ENCODE measurements at regions not wholly inside any gene's neighbourhood (a gene's known extent, or its start where the extent isn't known, plus 50 kb on each side); places are given as distances from the start of the nearest gene placed in this dataset.

- H3K27me3 Mint-ChIP-seq (ENCODE audit: low read depth in 3 of 3), result no peaks in the 10 kb centered on the region
- H3K36me3 Mint-ChIP-seq, result no peaks in the 10 kb centered on the region
- peaks cover 4 to 45% (median 22%) of the 10 kb centered on the region in 6 donors for H3K9me3 Mint-ChIP-seq
- H3K4me1 Mint-ChIP-seq, result no peaks in the 10 kb centered on the region
- no peak overlapping the region for H3K27ac Mint-ChIP-seq
- no peak overlapping the region for H3K4me3 Mint-ChIP-seq
- DNase-seq, result no peak
Observed at GRCh38 chr2:163474319-163474744, 261.5 kb downstream of the FIGN start.

- no peak for DNase-seq
- H3K27ac Mint-ChIP-seq, result no peak overlapping the region
- no peaks in the 10 kb centered on the region for H3K36me3 Mint-ChIP-seq
- no peaks in the 10 kb centered on the region for H3K27me3 Mint-ChIP-seq (ENCODE audit: low read depth in 3 of 3)
- peaks cover 4 to 25% (median 13%) of the 10 kb centered on the region in 6 donors for H3K9me3 Mint-ChIP-seq
- no peaks in the 10 kb centered on the region for H3K4me1 Mint-ChIP-seq
- H3K4me3 Mint-ChIP-seq, result no peak overlapping the region
Observed at GRCh38 chr2:163471947-163472346, 263.9 kb downstream of the FIGN start.

DNA sequence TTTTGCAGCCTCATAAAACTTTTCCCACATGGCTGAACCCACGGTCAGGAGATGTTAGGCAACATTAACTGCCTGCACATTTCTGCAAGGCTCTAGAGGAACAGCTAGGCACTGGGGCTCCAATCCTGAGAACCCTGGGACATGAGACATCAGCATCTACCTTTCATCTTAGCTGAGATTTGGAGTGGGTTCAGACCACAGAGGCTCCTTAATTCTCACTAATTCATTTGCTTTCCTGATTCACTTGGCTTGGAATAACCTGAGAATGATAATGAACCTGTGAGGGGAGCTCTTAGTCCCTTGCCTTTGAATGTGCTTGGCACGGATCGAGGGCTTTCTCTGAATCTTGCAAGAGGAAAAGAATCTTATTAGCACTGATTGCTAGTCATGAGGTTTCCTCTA, 266.2 kb downstream of the FIGN start:
- H3K4me1 Mint-ChIP-seq, result no peaks in the 10 kb centered on the region
- no peaks in the 10 kb centered on the region for H3K27me3 Mint-ChIP-seq (ENCODE audit: low read depth in 3 of 3)
- no peak overlapping the region for H3K27ac Mint-ChIP-seq
- H3K4me3 Mint-ChIP-seq, result no peak overlapping the region
- no peak for DNase-seq
- no peaks in the 10 kb centered on the region for H3K36me3 Mint-ChIP-seq
- peaks cover 4 to 27% (median 11%) of the 10 kb centered on the region in 6 donors for H3K9me3 Mint-ChIP-seq

DNA sequence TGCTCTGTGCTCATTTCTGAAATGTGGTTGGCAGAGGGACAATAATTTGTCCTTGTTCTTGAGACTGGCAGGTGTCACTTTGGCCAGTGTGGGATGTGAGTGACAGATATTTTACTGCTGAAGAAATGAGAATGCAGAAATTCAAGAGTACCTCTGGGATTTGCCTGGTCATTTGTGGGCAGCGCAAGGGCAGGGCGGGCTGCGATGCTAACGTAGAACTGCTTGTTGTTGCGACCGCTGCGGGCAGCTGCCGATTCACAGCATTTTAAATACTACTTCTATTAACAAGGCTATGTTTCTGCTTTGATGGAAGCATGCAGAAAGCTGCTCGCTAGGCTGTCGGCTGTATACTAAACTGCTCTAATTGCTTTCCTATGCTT, 268.6 kb downstream of the FIGN start:
- Mint-ChIP-seq H3K4me3 (no peak overlapping the region), H3K27ac (no peak overlapping the region), H3K9me3 (peaks cover 3 to 28% (median 10%) of the 10 kb centered on the region in 6 donors), H3K36me3 (no peaks in the 10 kb centered on the region), H3K27me3 (ENCODE audit: low read depth in 3 of 3) (no peaks in the 10 kb centered on the region), H3K4me1 (no peaks in the 10 kb centered on the region)
- no peak for DNase-seq

GRCh38 chr2:163466331-163467250, 269.2 kb downstream of the FIGN start:
- H3K4me1 Mint-ChIP-seq, result no peaks in the 10 kb centered on the region
- H3K27me3 Mint-ChIP-seq (ENCODE audit: low read depth in 3 of 3), result no peaks in the 10 kb centered on the region
- no peak overlapping the region for H3K27ac Mint-ChIP-seq
- DNase-seq, result no peak
- no peaks in the 10 kb centered on the region for H3K36me3 Mint-ChIP-seq
- no peak overlapping the region for H3K4me3 Mint-ChIP-seq
- peaks cover 3 to 28% (median 8%) of the 10 kb centered on the region in 6 donors for H3K9me3 Mint-ChIP-seq

GRCh38 chr2:163465440-163465839, 270.4 kb downstream of the FIGN start:
- H3K4me3 Mint-ChIP-seq, result no peak overlapping the region
- no peak for DNase-seq
- no peak overlapping the region for H3K27ac Mint-ChIP-seq
- H3K36me3 Mint-ChIP-seq, result no peaks in the 10 kb centered on the region
- no peaks in the 10 kb centered on the region for H3K4me1 Mint-ChIP-seq
- no peaks in the 10 kb centered on the region for H3K27me3 Mint-ChIP-seq (ENCODE audit: low read depth in 3 of 3)
- peaks cover 0 to 20% (median 8%) of the 10 kb centered on the region in 6 donors for H3K9me3 Mint-ChIP-seq

DNA sequence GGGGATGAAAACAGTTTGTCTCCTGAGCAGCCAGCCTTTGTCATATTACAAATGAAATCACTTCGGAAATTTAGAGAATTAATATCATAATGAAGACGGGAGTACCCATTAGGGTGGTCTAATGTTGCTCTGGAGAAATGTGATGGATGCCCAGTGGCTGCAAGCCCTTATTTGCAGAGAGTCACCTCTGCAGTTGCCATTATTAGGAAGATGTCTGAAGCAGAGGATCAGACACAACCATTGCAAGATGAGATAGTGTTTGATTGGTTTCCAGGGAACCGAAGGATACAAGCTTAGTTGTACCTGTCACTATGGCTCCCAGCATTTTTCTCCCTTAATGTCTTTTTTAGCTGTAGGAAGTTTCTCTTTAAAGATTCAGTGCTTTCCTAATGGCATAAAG, 272.4 kb downstream of the FIGN start:
- no peak for DNase-seq
- Mint-ChIP-seq H3K9me3 (peaks cover 0 to 18% (median 8%) of the 10 kb centered on the region in 6 donors), H3K36me3 (no peaks in the 10 kb centered on the region), H3K27ac (no peak overlapping the region), H3K4me1 (no peaks in the 10 kb centered on the region), H3K27me3 (ENCODE audit: low read depth in 3 of 3) (no peaks in the 10 kb centered on the region), H3K4me3 (no peak overlapping the region)

GRCh38 chr2:163462993-163463392, 272.8 kb downstream of the FIGN start:
- Mint-ChIP-seq H3K9me3 (peaks cover 0 to 18% (median 8%) of the 10 kb centered on the region in 6 donors), H3K36me3 (no peaks in the 10 kb centered on the region), H3K4me3 (no peak overlapping the region), H3K27me3 (ENCODE audit: low read depth in 3 of 3) (no peaks in the 10 kb centered on the region), H3K27ac (no peak overlapping the region), H3K4me1 (no peaks in the 10 kb centered on the region)
- DNase-seq, result no peak

DNA sequence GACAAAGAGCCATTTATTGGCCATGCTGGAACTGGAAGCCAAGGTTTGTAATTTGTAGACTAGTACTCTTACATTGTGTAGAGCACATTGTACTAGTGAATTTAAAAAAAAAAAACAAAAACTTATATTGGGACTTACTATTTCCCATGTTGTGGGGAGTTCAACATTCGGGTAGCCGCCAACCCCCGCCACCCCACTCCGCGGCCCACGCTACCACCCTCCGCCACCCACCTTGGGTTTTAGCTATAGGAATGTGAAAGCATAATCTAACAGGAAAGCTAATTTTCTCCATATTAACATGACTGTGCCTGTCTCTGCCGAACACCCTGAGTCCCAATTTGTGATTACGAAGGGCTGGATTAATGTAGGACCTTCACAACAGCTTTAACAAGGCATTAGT, 275.8 kb downstream of the FIGN start:
- no peak overlapping the region for H3K27ac Mint-ChIP-seq
- no peaks in the 10 kb centered on the region for H3K36me3 Mint-ChIP-seq
- no peak for DNase-seq
- H3K9me3 Mint-ChIP-seq, result peaks cover 0 to 16% (median 6%) of the 10 kb centered on the region in 6 donors
- no peak overlapping the region for H3K4me3 Mint-ChIP-seq
- no peaks in the 10 kb centered on the region for H3K27me3 Mint-ChIP-seq (ENCODE audit: low read depth in 3 of 3)
- no peaks in the 10 kb centered on the region for H3K4me1 Mint-ChIP-seq

DNA sequence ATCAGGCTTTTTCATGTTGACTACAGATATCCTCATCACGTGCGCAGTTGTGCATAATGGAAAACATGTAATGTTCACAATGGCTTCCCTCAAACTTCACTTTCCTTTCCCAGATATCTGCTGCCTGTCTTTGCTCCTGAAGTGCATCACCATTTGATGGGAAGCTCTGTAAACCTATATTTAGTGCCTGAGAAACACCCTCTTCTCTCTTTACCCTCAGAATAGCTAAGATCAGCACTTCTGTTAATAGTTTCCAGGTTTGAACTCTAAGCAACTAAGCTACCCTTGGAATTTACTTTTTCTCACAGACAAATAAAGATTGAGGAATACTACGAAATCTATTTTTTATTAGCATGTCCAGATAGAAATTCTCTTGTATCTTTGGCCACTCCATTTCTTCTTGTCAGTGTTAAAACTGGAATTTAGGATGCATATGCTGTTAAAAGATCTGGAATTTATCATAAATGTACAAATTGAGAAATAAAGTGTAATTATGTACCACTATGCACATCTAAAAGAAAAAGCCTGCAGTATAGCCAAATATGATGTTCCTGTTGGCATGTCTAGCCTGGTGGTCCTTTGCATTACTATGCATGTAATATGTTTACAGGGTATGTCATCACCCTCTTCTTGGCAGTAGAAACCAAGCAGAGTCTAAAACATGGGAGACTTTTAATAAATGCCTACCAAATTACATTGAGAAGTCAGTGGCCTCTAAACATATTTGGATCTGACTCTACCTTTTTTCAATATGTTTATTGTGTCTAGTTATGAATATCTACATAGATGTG, 278.7 kb downstream of the FIGN start:
- Mint-ChIP-seq H3K36me3 (no peaks in the 10 kb centered on the region), H3K27ac (no peak overlapping the region), H3K4me1 (no peaks in the 10 kb centered on the region), H3K4me3 (no peak overlapping the region), H3K9me3 (peaks cover 0 to 25% (median 5%) of the 10 kb centered on the region in 6 donors), H3K27me3 (ENCODE audit: low read depth in 3 of 3) (no peaks in the 10 kb centered on the region)
- DNase-seq, result no peak

DNA sequence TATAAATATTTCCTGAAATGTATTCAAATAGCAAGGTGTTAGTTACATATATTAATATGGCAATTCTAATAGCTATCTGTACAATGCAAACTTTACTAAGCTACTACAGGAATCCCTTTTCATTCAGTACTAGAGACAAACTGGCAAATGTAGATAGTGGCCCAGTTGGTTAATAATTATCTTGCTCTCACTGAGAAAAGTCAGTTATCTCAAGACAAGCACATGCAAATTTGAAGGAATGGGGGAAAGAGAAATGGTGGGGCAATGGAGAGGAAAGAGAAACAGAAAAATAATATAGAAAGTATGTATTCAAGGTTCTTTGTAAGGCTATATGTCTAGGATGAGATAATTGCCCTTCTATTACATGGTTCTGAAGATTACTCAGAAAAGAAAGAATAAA, 280.0 kb downstream of the FIGN start:
- peaks cover 0 to 26% (median 5%) of the 10 kb centered on the region in 6 donors for H3K9me3 Mint-ChIP-seq
- no peaks in the 10 kb centered on the region for H3K4me1 Mint-ChIP-seq
- H3K4me3 Mint-ChIP-seq, result no peak overlapping the region
- no peak overlapping the region for H3K27ac Mint-ChIP-seq
- H3K36me3 Mint-ChIP-seq, result no peaks in the 10 kb centered on the region
- H3K27me3 Mint-ChIP-seq (ENCODE audit: low read depth in 3 of 3), result no peaks in the 10 kb centered on the region
- no peak for DNase-seq

DNA sequence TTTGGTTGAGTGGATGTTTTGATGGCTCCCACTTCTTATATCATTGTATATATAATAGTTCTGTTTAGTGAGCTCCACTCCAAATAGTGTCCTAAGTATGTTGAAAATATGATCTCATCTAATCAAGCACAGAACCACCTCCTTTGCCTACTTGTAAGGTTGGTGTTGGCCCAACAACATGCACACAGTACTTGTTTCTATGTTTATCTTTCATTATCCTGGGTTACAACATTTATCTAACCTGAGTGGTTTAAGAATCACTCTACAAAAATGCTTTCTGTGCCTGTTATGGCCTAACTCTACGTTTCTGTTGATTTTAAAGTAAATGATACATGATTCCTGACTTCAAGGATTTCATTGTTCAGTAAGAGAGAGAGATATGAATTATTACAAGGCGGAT, 281.9 kb downstream of the FIGN start:
- Mint-ChIP-seq H3K27me3 (ENCODE audit: low read depth in 3 of 3) (no peaks in the 10 kb centered on the region), H3K4me3 (no peak overlapping the region), H3K36me3 (no peaks in the 10 kb centered on the region), H3K27ac (no peak overlapping the region), H3K4me1 (no peaks in the 10 kb centered on the region), H3K9me3 (peaks cover 0 to 32% (median 14%) of the 10 kb centered on the region in 6 donors)
- DNase-seq, result no peak

DNA sequence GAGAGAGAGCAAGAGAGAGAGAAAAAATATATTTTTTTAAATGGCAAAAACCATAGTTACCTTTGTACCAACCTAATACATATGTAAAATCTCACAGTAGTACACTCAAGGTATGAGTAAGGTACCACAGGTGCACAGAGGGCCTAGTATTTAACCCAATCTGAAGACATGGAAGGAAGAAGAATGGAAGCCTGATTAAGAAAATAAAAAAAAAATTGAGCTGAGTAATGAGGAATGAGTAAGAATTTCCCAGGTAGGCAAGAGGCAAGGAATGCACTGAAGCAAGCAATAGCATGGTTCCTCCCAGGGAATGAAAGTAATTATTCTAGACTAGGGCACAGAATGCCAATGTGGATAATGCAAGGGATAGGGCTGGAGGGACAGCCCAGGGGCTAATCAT, 294.2 kb downstream of the FIGN start:
- Mint-ChIP-seq H3K36me3 (no peaks in the 10 kb centered on the region), H3K27ac (no peak overlapping the region), H3K4me1 (no peaks in the 10 kb centered on the region), H3K9me3 (peaks cover 7 to 28% (median 13%) of the 10 kb centered on the region in 6 donors), H3K27me3 (ENCODE audit: low read depth in 3 of 3) (no peaks in the 10 kb centered on the region), H3K4me3 (no peak overlapping the region)
- DNase-seq, result no peak

DNA sequence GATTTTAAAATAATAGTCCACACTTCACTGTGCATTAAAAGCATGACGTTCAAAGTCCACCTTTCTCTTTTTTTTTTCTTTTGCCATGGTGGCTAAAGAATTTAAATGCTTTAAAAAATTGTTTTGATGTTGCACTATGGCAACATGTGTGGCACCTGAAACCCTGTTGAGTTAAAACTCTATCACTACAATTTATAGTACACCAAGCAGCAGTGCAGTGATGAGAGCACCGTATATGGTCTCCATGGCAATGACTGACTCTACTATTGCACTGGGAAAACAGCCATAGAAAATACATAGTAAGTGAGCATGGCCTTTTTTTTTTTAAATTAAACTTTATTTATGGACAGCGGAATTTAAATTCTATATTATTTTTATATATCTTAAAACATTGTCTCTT, 298.8 kb downstream of the FIGN start:
- DNase-seq, result no peak
- H3K27me3 Mint-ChIP-seq (ENCODE audit: low read depth in 3 of 3), result no peaks in the 10 kb centered on the region
- no peak overlapping the region for H3K4me3 Mint-ChIP-seq
- peaks cover 7 to 21% (median 13%) of the 10 kb centered on the region in 6 donors for H3K9me3 Mint-ChIP-seq
- H3K27ac Mint-ChIP-seq, result no peak overlapping the region
- no peaks in the 10 kb centered on the region for H3K36me3 Mint-ChIP-seq
- H3K4me1 Mint-ChIP-seq, result no peaks in the 10 kb centered on the region
